Keratinocyte (primary cell): ENCODE measurements at regions not wholly inside any gene's neighbourhood (a gene's known extent, or its start where the extent isn't known, plus 50 kb on each side); places are given as distances from the start of the nearest gene placed in this dataset.
"Not testable (repeated sequence)": the region's sequence is repeated elsewhere in the genome, so short reads cannot be mapped to it uniquely, and the experiment has no call there.

ENCODE experiments used
- EZH2 ChIP-seq: IDR thresholded peaks from one replicate; pipeline ENCODE4 v1.6.1; 2012; ENCODE audit warnings: inconsistent platforms, mild to moderate bottlenecking, low read length, moderate library complexity
- TF ChIP-seq, protein P1 (sequence below), 3 experiments: IDR thresholded peaks in 1 of 3; conservative IDR thresholded peaks in 1 of 3; optimal IDR thresholded peaks in 1 of 3; 2 replicates in 2 of 3; 3 replicates in 1 of 3; pipeline versions ENCODE3 to v1.5.1; 2011; ENCODE audit warnings: low read length in 3 of 3, mild to moderate bottlenecking in 3 of 3, moderate library complexity in 2 of 3, control low read depth in 1 of 3, inconsistent platforms in 1 of 3; ENCODE audit not compliant: insufficient read depth in 2 of 3; ENCODE audit errors: extremely low read depth in 1 of 3

DNA sequence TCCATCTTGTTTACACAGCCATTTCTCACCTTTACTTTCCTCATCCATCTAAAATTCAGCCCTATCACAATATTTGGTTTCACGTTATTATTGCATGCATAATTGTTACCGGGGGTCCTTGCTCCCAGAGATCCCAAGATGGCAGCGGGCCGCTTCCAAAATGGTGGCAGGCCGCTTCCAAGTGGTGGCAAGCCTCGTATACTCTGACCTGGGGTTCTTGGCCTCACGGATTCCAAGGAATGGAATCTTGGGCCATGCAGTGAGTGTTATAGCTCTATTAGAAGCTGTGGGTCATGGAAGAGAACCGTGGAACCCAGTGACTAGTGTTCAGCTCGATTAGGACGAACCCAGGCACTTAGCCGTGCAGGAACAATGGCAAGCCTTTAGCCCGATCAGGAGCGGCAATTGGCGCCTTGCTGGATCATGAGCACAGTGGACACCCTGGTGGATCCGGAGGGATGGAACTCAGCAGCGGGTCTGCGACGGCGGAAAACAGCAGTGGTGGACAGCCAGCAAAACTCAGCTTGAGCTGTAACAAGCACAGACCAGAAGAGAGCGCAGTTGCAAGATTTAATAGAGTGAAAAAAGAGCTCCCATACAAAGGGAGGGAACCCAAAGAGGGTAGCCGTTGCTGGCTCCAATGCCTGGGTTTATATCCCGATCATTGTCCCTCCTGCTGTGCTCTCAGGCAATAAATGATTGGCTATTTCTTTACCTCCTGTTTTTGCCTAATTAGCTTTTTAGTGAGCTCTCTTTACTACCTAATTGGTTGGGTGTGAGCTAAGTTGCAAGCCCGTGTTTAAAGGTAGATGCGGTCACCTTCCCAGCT, 756.2 kb upstream of the CTNND2 start:
- TF ChIP-seq, protein P1, sequence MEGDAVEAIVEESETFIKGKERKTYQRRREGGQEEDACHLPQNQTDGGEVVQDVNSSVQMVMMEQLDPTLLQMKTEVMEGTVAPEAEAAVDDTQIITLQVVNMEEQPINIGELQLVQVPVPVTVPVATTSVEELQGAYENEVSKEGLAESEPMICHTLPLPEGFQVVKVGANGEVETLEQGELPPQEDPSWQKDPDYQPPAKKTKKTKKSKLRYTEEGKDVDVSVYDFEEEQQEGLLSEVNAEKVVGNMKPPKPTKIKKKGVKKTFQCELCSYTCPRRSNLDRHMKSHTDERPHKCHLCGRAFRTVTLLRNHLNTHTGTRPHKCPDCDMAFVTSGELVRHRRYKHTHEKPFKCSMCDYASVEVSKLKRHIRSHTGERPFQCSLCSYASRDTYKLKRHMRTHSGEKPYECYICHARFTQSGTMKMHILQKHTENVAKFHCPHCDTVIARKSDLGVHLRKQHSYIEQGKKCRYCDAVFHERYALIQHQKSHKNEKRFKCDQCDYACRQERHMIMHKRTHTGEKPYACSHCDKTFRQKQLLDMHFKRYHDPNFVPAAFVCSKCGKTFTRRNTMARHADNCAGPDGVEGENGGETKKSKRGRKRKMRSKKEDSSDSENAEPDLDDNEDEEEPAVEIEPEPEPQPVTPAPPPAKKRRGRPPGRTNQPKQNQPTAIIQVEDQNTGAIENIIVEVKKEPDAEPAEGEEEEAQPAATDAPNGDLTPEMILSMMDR (optimal IDR thresholded peaks at IDR 0.05 in 1 of 3, IDR thresholded peaks at IDR 0.05 in 1 of 3, conservative IDR thresholded peaks at IDR 0.05 in 1 of 3; ENCODE audit: extremely low read depth in 1 of 3, insufficient read depth in 2 of 3, low read length in 3 of 3) = not testable (repeated sequence)
- not testable (repeated sequence) for TF ChIP-seq EZH2
